Vagina (tissue), 2 donors: ENCODE measurements at regions not wholly inside any gene's neighbourhood (a gene's known extent, or its start where the extent isn't known, plus 50 kb on each side); places are given as distances from the start of the nearest gene placed in this dataset.

ENCODE experiments used
- CTCF ChIP-seq, 3 experiments: fragments of 450-650 bp in 2 of 3; fragments of 200-600 bp in 1 of 3; sonication (generic) in 1 of 3; IDR thresholded peaks; one replicate each; pipeline ENCODE4 v1.5.1; 2017 to 2019; ENCODE audit warnings: antibody characterized with exemption in 3 of 3, mild to moderate bottlenecking in 2 of 3, moderate library complexity in 2 of 3
- POLR2A ChIP-seq, 2 donors: fragments of 450-650 bp; IDR thresholded peaks; one replicate each; pipeline ENCODE4 v1.6.1; 2017; ENCODE audit warnings: antibody characterized with exemption in 2 of 2, mild to moderate bottlenecking in 2 of 2, moderate library complexity in 2 of 2
- POLR2AphosphoS5 ChIP-seq, 2 donors: sonication (generic); formaldehyde crosslinking; IDR thresholded peaks; one replicate each; pipeline ENCODE4 v1.9.0; 2017; ENCODE audit warnings: antibody characterized with exemption in 2 of 2, mild to moderate bottlenecking in 2 of 2, low read depth in 1 of 2; ENCODE audit not compliant: insufficient read depth in 1 of 2

GRCh38 chr7:115135769-115136410 is 214.0 kb downstream of the MDFIC start:
- no peak for TF ChIP-seq POLR2A (IDR thresholded peaks at IDR 0.05)
- no peak for TF ChIP-seq CTCF (IDR thresholded peaks at IDR 0.05)
- TF ChIP-seq POLR2AphosphoS5 (IDR thresholded peaks at IDR 0.05; ENCODE audit: insufficient read depth in 1 of 2, low read depth in 1 of 2) = peak in 1 of 2 donors; percentile 35
